Posterior cingulate gyrus (tissue), 11 donors: ENCODE measurements at regions not wholly inside any gene's neighbourhood (a gene's known extent, or its start where the extent isn't known, plus 50 kb on each side); places are given as distances from the start of the nearest gene placed in this dataset.
A peak's percentile ranks its signal among the peaks of the same experiment; 100 is the strongest.

ENCODE experiments used
- DNase-seq, 10 donors: peaks; one replicate each; pipeline versions ENCODE4 v3.0.0 to v3.0.0-alpha.2; 2020 to 2021; ENCODE audit warnings: mixed read lengths in 3 of 10
- intact Hi-C: fragments of 100-400 bp; cut with DNase I; formaldehyde crosslinking; loops from one replicate; pipeline ENCODE4 v1.15.1; 2023

- intact Hi-C loops: no loop called here
- DNase-seq: no peak
Observed at GRCh38 chr9:20137425-20137824, 348.6 kb upstream of the SLC24A2 start.

- intact Hi-C loops: no loop called here
- DNase-seq: no peak
Observed at GRCh38 chr9:20135119-20135697, 346.4 kb upstream of the SLC24A2 start.

GRCh38 chr9:20125727-20126126 lies 336.9 kb upstream of the SLC24A2 start:
- intact Hi-C loops: no loop called here

GRCh38 chr9:20119566-20119965 lies 330.7 kb upstream of the SLC24A2 start:
- intact Hi-C loops: no loop called here

More at GRCh38 chr9:20125727-20126126, 336.9 kb upstream of the SLC24A2 start:
- no peak for DNase-seq

GRCh38 chr9:20117986-20118385 lies 329.1 kb upstream of the SLC24A2 start:
- intact Hi-C loops: no loop called here
- no peak for DNase-seq

More at GRCh38 chr9:20119566-20119965, 330.7 kb upstream of the SLC24A2 start:
- no peak for DNase-seq

GRCh38 chr9:20117482-20117881 lies 328.6 kb upstream of the SLC24A2 start:
- no peak for DNase-seq
- intact Hi-C loops: no loop called here

- DNase-seq: no peak
- intact Hi-C loops: no loop called here
Observed at GRCh38 chr9:20114974-20115373, 326.1 kb upstream of the SLC24A2 start.

- intact Hi-C loops: no loop called here
- DNase-seq: no peak
Observed at GRCh38 chr9:20112205-20112783, 323.5 kb upstream of the SLC24A2 start.

GRCh38 chr9:20111173-20111843 lies 322.5 kb upstream of the SLC24A2 start:
- intact Hi-C loops: no loop called here

GRCh38 chr9:20095430-20096092 lies 306.7 kb upstream of the SLC24A2 start:
- DNase-seq: no peak
- intact Hi-C loops: no loop called here

More at GRCh38 chr9:20111173-20111843, 322.5 kb upstream of the SLC24A2 start:
- DNase-seq: no peak

GRCh38 chr9:20092561-20092960 lies 303.7 kb upstream of the SLC24A2 start:
- intact Hi-C loops: no loop called here
- DNase-seq: no peak

GRCh38 chr9:20087481-20087880 lies 298.6 kb upstream of the SLC24A2 start:
- no peak for DNase-seq
- intact Hi-C loops: no loop called here

GRCh38 chr9:20085842-20086241 lies 297.0 kb upstream of the SLC24A2 start:
- intact Hi-C loops: no loop called here
- no peak for DNase-seq

- intact Hi-C loops: no loop called here
- DNase-seq: no peak
Observed at GRCh38 chr9:20084125-20084524, 295.3 kb upstream of the SLC24A2 start.

GRCh38 chr9:20083390-20083789 lies 294.6 kb upstream of the SLC24A2 start:
- DNase-seq: no peak
- intact Hi-C loops: no loop called here

GRCh38 chr9:20082831-20083230 lies 294.0 kb upstream of the SLC24A2 start:
- no peak for DNase-seq
- intact Hi-C loops: no loop called here

GRCh38 chr9:20082406-20082805 lies 293.6 kb upstream of the SLC24A2 start:
- peak in 1 of 10 donors; percentile 35 for DNase-seq
- intact Hi-C loops: no loop called here

GRCh38 chr9:20078246-20078645 lies 289.4 kb upstream of the SLC24A2 start:
- no peak for DNase-seq
- intact Hi-C loops: no loop called here

GRCh38 chr9:20074291-20074690 lies 285.5 kb upstream of the SLC24A2 start:
- no peak for DNase-seq
- intact Hi-C loops: no loop called here

GRCh38 chr9:20070336-20070735 lies 281.5 kb upstream of the SLC24A2 start:
- intact Hi-C loops: no loop called here
- no peak for DNase-seq
